Heart left ventricle (tissue), 13 donors: ENCODE measurements at regions not wholly inside any gene's neighbourhood (a gene's known extent, or its start where the extent isn't known, plus 50 kb on each side); places are given as distances from the start of the nearest gene placed in this dataset.

Experiments
- CTCF ChIP-seq, 12 donors: fragments of 200-600 bp; sonication (generic) in 4 of 12; IDR thresholded peaks; one replicate each; pipeline versions ENCODE4 v1.5.0 to v1.8.0; 2018 to 2022; ENCODE audit warnings: antibody characterized with exemption in 12 of 12, mild to moderate bottlenecking in 5 of 12
- POLR2A ChIP-seq, 2 donors: fragments of 450-650 bp; IDR thresholded peaks; one replicate each; pipeline ENCODE4 v1.6.1; 2017; ENCODE audit warnings: antibody characterized with exemption in 2 of 2, mild to moderate bottlenecking in 2 of 2, moderate library complexity in 2 of 2
- donor health status: ischemic (EF 13 %, LVEDD 7.1; RV severe dilation, severe dysfunction).
- donor health status: DM: no; HTN: yes; CAD: no.
- donor health status: DM: no; HTN: no; CAD: no.
- donor health status: ischemic (EF 25% LVEDD 6.9; RV normal size, moderate dysfunction).
- donor health status: ischemic (EF 25% LVEDD 5.7; RV mildly dilated, moderate dysfunction).
- donor health status: ischemic (EF 35%, LVEDD 5.7; RV mildly dilated, moderate dysfunction).
- donor health status: nonischemic (EF 11% LVEDD 7.7; RV severe dilation, severe dysfunction).
- donor health status: DM: yes; HTN: yes; CAD: no.
- donor health status: PGD.
- donor health status: ischemic (EF 29% LVEDD 5.4; RV normal size, mild dysfunction).
- donor health status: nonischemic (EF 23%, LVEDD 6.1; RV moderate dilation, normal function).

GRCh38 chr3:107235928-107236315 lies 141.3 kb upstream of the CCDC54 start:
- TF ChIP-seq CTCF (IDR thresholded peaks at IDR 0.05) (peak; percentile 81 to 94 (median 89)), POLR2A (IDR thresholded peaks at IDR 0.05) (no peak)
